ENCODE measurements at regions not wholly inside any gene's neighbourhood (a gene's known extent, or its start where the extent isn't known, plus 50 kb on each side); places are given as distances from the start of the nearest gene placed in this dataset.

DNA sequence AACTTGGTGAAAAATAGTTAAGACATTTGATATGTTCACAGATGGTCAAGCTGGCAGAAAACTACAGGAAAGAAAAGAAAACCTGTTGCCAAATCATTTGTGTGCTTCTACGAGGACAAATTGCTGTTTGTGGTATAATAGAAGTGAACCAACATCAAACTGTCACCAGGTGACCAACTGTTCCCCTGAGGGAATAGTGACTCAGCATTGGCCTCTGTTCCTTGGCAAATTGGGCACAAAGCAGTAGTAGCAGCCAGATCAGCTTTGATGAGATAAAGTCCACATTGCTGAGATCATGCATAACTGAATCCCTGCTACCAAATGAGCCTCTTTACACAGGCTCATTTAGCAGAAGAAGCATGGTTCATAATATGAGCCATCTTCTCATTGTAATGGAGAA, 103.5 kb downstream of the POSTN start:
- intact Hi-C loops (cut with DNase I) = no loop called here
- Histone ChIP-seq H3K36me3 (no peaks in the 10 kb centered on the region), H3K4me1 (no peaks in the 10 kb centered on the region), H3K27ac (no peak overlapping the region), H3K9me3 (no peaks in the 10 kb centered on the region), H3K4me3 (no peak overlapping the region), H3K27me3 (ENCODE audit: low read depth) (no peaks in the 10 kb centered on the region)
- no peak for ATAC-seq
- DNase-seq = no peak
- TF ChIP-seq CTCF (IDR thresholded peaks at IDR 0.05) = no peak

DNA sequence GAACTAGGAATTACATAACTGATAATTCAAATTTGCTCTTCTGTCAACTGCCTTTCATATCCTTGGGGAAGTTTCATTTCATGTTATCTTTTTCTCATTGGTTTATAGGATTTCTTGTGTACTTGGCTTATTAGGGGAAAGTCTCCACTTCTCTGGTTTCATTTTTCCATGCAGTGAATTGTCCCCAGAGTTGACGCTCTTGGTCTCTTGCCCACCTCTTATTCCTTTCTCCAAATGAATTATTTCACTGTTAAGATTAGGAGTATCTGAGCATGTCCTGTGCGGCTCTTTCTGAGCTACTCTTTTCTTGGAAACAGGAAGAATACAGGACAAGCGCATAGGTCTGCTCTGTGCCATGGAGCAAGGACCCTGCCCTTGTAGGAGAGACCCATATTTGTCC, 104.8 kb downstream of the POSTN start:
- ATAC-seq = no peak
- Histone ChIP-seq H3K4me3 (no peak overlapping the region), H3K36me3 (no peaks in the 10 kb centered on the region), H3K4me1 (no peaks in the 10 kb centered on the region), H3K27me3 (ENCODE audit: low read depth) (no peaks in the 10 kb centered on the region), H3K9me3 (no peaks in the 10 kb centered on the region), H3K27ac (no peak overlapping the region)
- TF ChIP-seq CTCF (IDR thresholded peaks at IDR 0.05) = no peak
- intact Hi-C loops (cut with DNase I) = no loop called here
- no peak for DNase-seq

- no peak for DNase-seq
- H3K27ac ChIP-seq = no peak overlapping the region
These were observed 105.6 kb downstream of the POSTN start for GRCh38 chr13:37492741-37493514.

GRCh38 chr13:37492075-37492474, 106.5 kb downstream of the POSTN start:
- intact Hi-C loops (cut with DNase I) = no loop called here
- Histone ChIP-seq H3K27me3 (ENCODE audit: low read depth) (no peaks in the 10 kb centered on the region), H3K36me3 (no peaks in the 10 kb centered on the region), H3K4me3 (no peak overlapping the region), H3K4me1 (no peaks in the 10 kb centered on the region), H3K9me3 (no peaks in the 10 kb centered on the region), H3K27ac (no peak overlapping the region)
- no peak for ATAC-seq
- no peak for TF ChIP-seq CTCF (IDR thresholded peaks at IDR 0.05)
- DNase-seq = no peak

More at GRCh38 chr13:37492741-37493514, 105.6 kb downstream of the POSTN start:
- ATAC-seq = no peak
- no peak overlapping the region for H3K4me3 ChIP-seq
- intact Hi-C loops (cut with DNase I) = no loop called here
- no peaks in the 10 kb centered on the region for H3K9me3 ChIP-seq
- no peak for TF ChIP-seq CTCF (IDR thresholded peaks at IDR 0.05)
- H3K36me3 ChIP-seq = no peaks in the 10 kb centered on the region
- H3K27me3 ChIP-seq (ENCODE audit: low read depth) = no peaks in the 10 kb centered on the region
- no peaks in the 10 kb centered on the region for H3K4me1 ChIP-seq

GRCh38 chr13:37491661-37492060, 106.9 kb downstream of the POSTN start:
- Histone ChIP-seq H3K9me3 (no peaks in the 10 kb centered on the region), H3K4me1 (no peaks in the 10 kb centered on the region), H3K27ac (no peak overlapping the region), H3K4me3 (no peak overlapping the region), H3K36me3 (no peaks in the 10 kb centered on the region), H3K27me3 (ENCODE audit: low read depth) (no peaks in the 10 kb centered on the region)
- no peak for TF ChIP-seq CTCF (IDR thresholded peaks at IDR 0.05)
- no peak for ATAC-seq
- intact Hi-C loops (cut with DNase I) = no loop called here
- no peak for DNase-seq
